NCI-H1092 (cell line): ENCODE measurements at regions not wholly inside any gene's neighbourhood (a gene's known extent, or its start where the extent isn't known, plus 50 kb on each side); places are given as distances from the start of the nearest gene placed in this dataset.
"Not testable (repeated sequence)": the region's sequence is repeated elsewhere in the genome, so short reads cannot be mapped to it uniquely, and the experiment has no call there.

Source experiments
- DNase-seq: peaks from one replicate; lab custom pipeline; 2025; lab: John Stamatoyannopoulos, UW

GRCh38 chrX:39766855-39767254, 330.9 kb downstream of the BCOR start:
- DNase-seq, result peak; percentile 16

DNA sequence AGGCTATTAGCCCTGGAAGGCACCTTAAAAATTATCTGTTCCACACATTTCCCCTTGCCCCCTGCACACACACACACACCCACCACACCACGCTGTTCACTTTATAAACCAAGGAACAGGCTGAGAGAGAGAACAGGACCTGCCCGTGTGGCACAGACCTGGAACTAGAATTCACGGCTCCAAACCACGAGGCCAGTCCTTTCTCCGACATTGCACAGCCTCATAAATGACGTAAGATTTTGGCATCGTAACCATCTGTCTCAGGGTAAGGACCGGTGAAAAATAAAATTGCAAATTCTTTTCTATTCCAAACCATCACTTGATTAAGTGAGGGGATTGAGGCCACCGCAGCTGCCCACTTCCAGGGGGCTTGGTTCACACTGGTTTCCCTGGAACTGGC, 330.3 kb downstream of the BCOR start:
- DNase-seq, result no peak

DNA sequence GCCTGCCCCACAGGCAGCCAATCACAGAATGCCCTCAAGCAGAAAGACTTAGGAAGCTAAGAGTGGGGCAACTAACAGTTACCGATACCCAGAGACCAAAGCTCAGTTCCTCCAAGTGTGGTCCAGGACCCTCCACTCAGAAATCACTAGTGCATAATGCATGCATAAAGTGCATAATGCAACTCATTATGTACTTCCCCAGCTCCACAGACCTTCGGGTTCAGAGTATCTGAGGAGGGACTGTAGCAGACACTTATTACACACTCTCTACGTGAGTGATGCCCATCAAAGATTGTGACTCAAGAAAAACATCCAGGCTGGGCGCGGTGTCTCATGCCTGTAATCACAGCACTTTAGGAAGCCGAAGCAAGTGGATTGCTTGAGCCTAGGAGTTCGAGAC, 328.0 kb downstream of the BCOR start:
- no peak for DNase-seq

DNA sequence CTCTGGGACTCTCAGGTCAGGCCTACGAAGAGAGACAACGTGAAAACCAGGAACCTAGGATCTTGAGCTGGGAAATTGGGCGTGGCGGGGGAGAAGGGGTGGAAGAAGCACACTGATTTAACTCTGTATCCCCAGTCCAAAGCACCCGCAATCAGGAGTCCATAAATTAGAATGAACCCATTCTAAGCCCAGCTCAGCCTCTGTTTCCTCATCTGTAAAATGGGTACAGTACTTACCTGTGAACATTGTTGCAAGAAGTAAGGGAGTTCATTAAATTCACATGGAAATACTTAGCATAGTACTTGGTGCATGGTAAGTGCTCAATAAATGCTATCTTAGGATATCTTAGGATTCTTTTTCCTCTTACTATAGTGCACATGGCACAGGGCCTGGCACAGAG, 326.7 kb downstream of the BCOR start:
- no peak for DNase-seq

DNA sequence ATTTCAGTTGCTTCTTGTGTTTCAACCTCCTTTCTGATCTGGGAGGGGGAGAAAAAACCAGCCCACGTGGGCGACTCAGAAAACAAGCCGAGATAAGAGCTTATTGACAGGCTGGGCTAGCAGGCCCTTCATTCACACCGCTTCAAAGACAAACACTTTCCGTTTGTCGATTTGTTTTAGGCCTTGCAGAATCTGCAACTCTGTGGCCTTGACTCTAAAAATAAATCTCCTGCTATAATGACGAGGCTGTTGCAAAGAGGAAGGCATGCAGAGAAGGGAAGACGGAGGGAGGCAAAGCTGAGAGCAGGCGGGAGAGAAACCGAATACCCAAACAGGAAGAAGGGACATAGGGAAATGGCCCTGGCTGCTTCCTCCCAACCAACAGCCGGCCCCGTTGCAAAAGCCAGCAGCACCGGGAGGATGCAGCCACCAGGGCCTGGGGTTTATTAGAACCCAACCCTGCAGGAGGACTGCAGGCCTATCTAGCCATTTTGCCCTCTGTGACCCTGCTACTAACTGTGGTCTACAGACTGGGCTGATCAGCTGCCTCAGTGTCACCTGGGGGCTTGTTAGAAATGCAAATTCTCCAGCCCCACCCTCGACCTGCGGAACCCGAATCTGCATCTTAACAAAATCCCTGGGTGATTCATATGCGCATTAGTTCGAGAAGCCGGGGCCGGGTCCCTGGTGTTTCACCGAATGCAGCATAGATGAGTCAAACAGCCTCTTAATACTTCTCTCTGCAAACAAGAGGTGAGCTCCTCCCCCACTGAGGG, 325.5 kb downstream of the BCOR start:
- no peak for DNase-seq

DNA sequence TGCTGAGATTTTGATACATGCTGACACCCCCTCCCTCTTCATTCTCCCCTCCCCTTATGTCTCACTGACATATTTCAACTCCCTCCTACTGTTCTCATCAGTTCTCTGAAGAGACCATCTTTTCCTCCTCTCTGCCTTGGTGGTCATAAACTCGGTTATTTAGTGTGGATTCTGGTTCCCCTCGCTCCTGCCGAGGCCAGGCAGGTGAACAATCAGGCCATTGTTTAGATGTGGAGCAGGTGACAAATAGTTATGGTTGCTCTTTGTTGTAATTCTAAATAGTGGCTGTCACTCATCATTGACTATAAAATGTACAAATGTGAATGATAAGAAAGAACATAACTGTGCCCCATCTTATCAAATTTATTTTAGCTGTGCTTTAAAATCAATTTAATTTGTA, 324.6 kb downstream of the BCOR start:
- no peak for DNase-seq

DNA sequence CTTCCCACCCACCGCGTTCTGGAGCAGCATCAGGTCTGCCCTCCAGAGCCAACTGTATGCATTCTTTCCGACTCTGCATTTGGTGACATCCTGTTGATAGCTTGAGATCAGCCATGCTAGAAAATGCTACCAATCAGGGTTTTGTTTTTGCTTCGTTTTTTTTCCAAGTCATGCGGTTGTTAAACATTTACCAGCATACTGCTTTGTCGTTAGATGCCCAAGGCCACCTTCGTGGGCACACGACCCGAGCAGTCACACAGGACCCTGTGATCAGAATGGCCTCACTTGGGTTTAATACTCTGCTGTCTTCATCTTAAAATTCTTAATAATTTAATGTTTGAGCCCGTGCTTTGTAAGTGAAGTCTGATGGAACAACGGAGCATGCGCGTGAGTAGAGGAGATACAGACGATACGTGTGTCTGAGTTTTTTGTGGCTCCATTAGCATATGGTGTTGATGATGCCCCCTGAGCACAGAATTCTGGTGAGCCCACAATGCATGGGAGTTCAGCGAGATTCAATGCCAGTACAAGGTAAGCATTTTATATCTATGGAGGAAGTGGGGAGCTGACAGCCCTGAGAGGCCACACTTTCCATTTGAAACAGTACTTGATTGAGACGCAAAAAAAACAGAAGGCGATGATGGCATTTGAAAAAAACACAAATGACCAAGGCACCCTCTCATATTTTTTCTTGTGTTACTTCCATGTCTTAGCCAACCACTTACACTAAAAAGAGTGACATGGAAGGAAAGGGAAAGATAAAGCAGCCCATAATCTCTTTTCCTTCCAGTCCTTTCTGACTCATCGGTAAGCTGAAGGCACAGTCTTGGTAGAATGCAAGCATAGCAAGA, 323.6 kb downstream of the BCOR start:
- DNase-seq, result no peak

DNA sequence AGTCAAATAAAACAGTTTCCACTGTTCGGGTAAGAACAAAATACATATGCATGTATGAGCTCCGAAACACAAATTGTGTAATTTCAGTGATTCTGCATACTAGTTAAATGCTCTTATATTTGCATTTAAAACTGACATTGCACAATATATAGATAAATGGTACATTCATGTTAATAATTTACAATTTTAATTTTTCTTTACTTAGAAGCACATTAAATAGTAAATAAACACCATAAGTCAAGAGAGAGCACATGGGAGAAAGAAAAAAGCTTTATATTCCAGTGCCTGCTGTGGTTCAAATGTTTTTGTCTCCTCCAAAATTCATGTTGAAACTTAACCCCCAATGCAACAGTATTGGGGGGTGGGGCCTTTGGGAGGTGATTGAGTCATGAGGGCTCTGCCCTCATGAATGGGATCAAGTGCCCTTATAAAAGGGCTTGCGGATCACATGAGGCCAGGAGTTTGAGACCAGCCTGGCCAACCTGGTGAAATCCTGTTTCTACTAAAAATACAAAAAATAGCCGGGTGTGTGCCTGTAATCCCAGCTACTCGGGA, 322.9 kb downstream of the BCOR start:
- DNase-seq, result no peak

GRCh38 chrX:39777623-39778025, 320.1 kb downstream of the BCOR start:
- DNase-seq, result no peak

DNA sequence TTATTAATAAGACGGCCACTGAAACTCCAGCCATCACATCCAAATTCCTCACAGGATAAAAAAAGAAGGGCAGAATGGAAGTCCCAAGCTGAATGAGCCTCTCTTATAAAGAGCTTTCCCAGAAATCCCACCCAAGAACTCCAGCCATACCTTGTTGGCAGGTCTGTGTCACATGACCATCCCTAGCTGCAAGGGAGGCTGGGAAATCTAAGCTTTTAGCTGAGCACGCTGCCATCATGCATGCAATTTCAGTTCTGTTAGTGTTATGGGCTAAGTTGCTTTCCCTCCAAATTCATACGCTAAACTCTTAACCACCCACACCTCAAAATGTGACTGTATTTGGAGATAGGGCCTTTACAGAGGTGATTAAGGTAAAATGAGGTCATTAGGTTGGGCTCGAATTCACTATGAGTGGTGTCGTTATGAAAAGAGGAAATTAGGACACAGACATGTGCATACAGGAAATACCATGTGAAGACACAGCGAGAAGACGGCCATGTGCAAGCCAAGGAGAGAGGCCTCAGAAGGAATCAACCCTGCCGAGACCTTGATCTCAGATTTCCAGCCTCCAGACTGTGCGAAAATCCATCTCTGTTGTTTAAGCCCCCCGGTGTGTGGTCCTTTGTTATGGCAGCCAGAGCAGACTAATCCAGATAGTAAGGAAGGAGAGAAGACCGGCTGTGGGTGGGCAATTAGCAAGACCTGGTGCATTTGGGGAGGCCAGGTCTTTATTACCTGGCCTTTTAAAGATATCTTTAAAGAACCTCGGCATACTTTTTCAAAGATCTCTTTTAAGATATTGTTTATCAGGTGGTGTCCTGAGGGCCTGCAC, 317.6 kb downstream of the BCOR start:
- DNase-seq, result no peak

DNA sequence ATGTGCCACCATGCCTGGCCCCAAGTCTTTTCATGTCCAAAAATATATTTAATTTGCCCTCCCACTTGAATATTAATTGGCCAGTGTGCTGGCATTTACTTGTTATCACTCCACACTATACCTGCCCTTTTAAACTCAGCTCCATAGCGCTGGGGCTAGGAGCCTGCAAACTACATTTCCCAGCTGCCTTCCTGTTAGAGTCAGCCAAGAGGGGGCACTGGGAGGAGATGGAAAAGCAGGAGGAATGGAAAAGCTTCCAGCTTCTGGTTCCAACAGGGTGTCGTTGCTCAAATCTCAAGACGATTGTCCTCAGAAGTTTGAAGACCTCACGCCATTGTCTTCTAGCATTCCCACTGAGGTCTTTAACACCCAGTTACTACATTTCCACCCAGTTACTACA, 315.5 kb downstream of the BCOR start:
- DNase-seq, result no peak

DNA sequence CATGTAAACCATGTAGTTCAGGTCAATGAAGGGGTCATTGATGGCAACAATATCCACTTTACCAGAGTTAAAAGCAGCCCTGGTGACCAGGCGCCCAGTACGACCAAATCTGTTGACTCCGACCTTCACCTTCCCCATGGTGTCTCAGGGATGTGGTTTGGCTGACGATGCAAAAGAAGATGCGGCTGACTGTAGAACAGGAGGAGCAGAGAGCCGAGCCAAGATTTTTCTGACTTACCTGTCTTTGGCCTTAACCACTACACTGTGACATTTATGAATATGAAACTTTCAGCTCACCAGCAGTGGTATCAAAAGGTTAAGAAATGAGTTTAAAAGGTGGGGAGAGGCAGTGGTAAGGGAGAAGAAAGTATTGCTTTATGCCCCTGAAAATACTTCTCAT, 309.8 kb downstream of the BCOR start:
- DNase-seq, result no peak

GRCh38 chrX:39788521-39788920, 309.2 kb downstream of the BCOR start:
- DNase-seq, result no peak

DNA sequence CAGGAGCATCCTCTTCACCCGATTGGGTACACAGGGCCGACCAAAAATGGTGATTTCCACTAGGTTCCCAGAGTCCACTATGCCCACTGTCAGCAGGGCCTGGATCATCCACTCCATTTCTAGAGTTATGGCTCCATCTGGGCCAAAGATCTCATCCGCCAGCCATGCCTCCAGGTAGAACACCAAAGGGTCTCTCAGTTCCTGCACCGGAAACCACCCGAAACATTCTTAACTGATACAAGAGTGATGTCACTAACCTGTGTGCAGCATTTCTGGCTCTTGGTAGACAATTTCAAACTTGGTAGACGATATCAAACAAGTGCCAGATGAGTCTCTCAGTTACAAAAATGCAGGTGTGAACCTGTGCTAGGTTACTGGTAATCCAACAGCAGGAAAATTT, 306.1 kb downstream of the BCOR start:
- DNase-seq, result no peak

DNA sequence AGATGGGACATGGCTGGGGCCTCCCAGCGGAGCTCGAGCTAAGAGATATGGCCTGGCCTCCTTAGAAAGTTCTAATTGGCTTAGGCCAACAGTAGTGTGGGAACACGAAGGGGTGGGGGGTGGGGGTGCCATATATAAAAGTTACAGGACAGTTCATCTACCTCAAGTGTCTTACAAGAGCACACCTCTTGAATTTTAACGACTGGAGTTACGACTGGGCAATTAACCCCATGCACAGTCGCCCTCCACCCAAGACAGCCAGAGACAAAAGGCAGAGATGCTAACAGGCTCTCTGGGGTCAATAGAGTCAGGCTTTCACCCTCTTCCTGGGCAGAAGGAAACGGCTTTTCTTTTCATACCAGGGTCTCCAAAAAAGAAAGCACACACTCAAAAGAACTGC, 302.2 kb downstream of the BCOR start:
- DNase-seq, result no peak

DNA sequence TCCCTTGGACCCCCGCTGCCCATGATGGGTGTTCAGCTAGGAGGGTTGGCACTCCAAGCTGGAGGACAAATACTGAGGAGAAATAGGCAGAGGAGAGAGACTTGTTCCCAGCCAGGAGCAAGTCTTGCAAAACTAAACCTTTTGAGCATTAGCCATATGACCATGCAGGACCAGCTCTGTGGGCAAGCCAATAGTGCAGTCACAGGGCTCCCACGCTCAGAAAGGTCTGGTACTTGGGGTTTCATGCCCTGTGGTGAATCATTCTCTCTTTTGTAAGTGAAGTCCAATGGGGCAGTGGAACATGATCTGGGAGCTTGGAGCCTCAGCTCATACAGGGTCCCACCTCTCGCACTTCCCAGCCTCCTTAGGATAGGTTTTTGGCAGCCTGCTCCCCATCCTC, 300.9 kb downstream of the BCOR start:
- DNase-seq, result no peak

DNA sequence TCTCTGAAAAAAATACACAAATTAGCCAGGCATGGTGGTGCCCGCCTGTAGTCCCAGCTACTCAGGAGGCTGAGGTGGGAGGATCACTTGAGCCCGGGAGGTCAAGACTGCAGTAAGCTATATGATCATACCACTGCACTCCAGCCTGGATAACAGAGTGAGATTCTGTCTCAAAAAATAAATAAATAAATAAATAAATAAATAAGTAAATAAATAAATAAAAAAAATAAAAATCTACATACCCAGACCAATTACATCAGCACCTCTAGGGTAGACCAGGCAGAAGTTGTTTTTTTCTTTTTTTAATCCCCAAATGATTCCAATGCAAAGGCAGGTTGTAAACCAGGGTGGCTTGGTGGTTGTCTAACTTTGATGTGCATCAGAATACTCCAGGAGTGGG, 299.3 kb downstream of the BCOR start:
- DNase-seq, result not testable (repeated sequence)

DNA sequence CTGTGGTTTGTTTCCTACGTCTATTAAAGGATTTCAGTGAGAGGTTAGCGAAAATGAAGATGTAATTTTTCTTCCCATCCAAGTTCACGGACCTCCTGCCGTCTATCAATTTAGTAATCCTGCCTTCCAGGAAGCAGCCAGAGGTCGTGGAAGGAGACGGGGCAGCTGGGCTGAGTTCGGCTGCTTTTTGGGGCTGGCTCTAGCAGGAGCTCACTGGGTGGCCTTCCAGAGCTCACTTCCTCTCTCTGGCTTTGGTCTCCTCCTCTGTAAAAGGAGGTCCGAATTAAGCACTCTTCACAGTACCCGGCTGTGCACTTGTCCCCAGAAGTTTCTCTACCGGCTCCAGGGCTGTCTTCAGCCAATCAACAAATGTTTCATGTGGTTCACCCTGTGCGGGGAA, 295.4 kb downstream of the BCOR start:
- DNase-seq, result no peak

- DNase-seq, result no peak
Observed at GRCh38 chrX:39802908-39803307, 294.9 kb downstream of the BCOR start.

DNA sequence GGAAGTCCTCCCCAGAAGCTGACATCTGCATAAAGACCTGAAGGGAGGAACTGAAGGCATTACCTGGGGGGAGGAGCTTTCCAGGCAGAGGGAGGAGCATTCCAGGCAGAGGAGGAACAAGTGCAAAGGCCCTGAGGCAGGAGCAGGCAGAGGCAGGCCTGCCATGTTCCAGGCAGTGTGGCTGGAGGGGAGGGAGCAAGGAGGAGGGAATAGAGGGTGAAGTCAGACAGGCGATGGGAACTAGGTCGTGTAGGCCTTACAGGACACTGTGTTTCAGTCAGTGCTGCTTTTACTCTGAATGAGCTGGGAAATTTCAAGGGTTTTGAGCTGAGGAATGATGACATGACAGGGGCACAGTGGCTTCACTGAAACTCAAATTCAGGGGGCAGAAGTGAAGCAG, 292.7 kb downstream of the BCOR start:
- no peak for DNase-seq

DNA sequence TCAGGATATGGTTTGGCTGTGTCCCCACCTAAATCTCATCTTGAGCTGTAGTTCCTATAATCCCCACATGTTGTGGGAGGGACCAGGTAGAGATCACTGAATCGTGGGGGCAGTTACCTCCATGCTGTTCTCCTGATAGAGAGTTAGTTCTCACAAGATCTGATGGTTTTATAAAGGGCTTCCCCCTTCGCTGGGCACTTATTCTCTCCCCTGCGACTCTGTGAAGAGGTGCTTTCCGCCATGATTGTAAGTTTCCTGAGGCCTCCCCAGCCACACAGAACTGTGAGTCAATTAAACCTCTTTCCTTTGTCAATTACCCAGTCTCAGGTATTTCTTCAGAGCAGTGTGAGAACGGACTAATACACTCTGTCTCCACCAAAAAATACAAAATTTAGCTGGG, 291.9 kb downstream of the BCOR start:
- no peak for DNase-seq

GRCh38 chrX:39808471-39808917, 289.3 kb downstream of the BCOR start:
- DNase-seq, result no peak
